ENCODE measurements at regions not wholly inside any gene's neighbourhood (a gene's known extent, or its start where the extent isn't known, plus 50 kb on each side); places are given as distances from the start of the nearest gene placed in this dataset.

DNA sequence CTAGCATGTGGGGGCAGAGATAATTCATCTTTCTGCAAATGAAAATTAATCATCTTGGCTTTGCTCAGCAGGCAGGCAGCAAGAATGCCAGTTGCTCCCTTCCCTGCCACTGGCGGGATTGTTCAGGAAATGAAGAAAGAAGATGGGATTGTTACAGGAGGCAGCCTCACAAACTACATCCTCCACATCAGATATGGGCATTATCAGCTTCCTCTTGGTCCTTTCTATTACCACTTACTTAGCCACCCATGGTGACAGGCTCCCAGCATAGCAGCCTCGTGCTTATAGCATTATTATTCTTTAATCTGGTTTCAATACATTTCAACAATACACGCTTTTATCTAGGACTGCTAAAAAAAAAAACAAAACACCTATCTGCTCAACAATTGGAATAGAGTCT, 461.6 kb upstream of the ISX start:
- TF ChIP-seq POLR2A (IDR thresholded peaks at IDR 0.05; ENCODE audit: low read depth, low read length) (no peak), TAF1 (IDR thresholded peaks at IDR 0.05; ENCODE audit: borderline replicate concordance, low read depth, low read length) (no peak)

Data from GM12892 (cell line).